ENCODE measurements at regions not wholly inside any gene's neighbourhood (a gene's known extent, or its start where the extent isn't known, plus 50 kb on each side); places are given as distances from the start of the nearest gene placed in this dataset.

- TF ChIP-seq CTCF (IDR thresholded peaks at IDR 0.05) (no peak), EP300 (IDR thresholded peaks at IDR 0.05) (no peak), POLR2A (IDR thresholded peaks at IDR 0.05) (no peak)
Measured at GRCh38 chr10:111732166-111732785, 451.3 kb downstream of the GPAM start.
